H1 (cell line): ENCODE measurements at regions not wholly inside any gene's neighbourhood (a gene's known extent, or its start where the extent isn't known, plus 50 kb on each side); places are given as distances from the start of the nearest gene placed in this dataset.

Experiments
- BRCA1 ChIP-seq: IDR thresholded peaks from 2 replicates; pipeline ENCODE4 v1.6.1; 2012; ENCODE audit warnings: low read depth, low read length, improper control_type of control experiment
- JUN ChIP-seq: IDR thresholded peaks from 2 replicates; pipeline ENCODE4 v1.6.1; 2011; ENCODE audit warnings: low read depth, mild to moderate bottlenecking, improper control_type of control experiment, low read length
- KDM1A ChIP-seq: fragments of 200-600, 300-600 bp; sonication (generic); IDR thresholded peaks from 2 replicates; pipeline ENCODE4 v1.7.1; 2016; ENCODE audit warnings: mild to moderate bottlenecking, low read length, borderline replicate concordance
- POLR2A ChIP-seq, 2 experiments: IDR thresholded peaks; 1 replicate in 1 of 2; 2 replicates in 1 of 2; pipeline ENCODE4 v1.6.1; 2011; ENCODE audit warnings: low read depth in 2 of 2, low read length in 2 of 2, mild to moderate bottlenecking in 2 of 2; ENCODE audit errors: control extremely low read depth in 1 of 2
- RBBP5 ChIP-seq: IDR thresholded peaks from 2 replicates; pipeline ENCODE4 v1.7.1; 2012; ENCODE audit warnings: low read depth, mild to moderate bottlenecking, inconsistent platforms, low read length, moderate library complexity, borderline replicate concordance
- TF ChIP-seq, protein P1 (sequence below): IDR thresholded peaks from 2 replicates; pipeline ENCODE4 v1.6.1; 2012; ENCODE audit warnings: low read length, inconsistent platforms
- TF ChIP-seq, protein P2 (sequence below): fragments of 300-600 bp; sonication (generic); IDR thresholded peaks from 2 replicates; pipeline ENCODE4 v1.7.1; 2012; ENCODE audit warnings: low read length, moderate library complexity, mild to moderate bottlenecking, inconsistent platforms; ENCODE audit not compliant: insufficient replicate concordance

DNA sequence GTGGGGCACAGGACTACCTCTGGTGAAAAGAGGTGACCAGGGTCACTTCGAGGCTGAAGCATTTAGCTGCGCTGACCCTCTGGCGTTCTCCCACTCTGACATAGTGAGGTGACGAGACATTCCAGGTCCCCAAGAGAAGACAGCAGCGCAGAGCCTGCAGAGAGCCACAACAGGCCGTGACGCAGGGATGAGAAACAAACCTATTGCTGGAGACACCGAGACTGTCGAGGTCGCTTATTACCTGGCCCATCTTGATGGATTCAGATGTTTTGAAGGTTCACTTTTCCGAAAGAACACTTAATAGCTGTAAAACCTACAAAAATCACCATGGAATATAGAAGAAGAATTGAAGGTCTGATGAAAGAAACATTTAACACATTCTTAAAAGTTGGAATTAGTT, 466.3 kb downstream of the NR2F2 start (continued):
- no peak for TF ChIP-seq JUN
- TF ChIP-seq POLR2A (IDR thresholded peaks at IDR 0.05; ENCODE audit: control extremely low read depth in 1 of 2, low read depth in 2 of 2, low read length in 2 of 2), result no peak
- TF ChIP-seq, protein P1, sequence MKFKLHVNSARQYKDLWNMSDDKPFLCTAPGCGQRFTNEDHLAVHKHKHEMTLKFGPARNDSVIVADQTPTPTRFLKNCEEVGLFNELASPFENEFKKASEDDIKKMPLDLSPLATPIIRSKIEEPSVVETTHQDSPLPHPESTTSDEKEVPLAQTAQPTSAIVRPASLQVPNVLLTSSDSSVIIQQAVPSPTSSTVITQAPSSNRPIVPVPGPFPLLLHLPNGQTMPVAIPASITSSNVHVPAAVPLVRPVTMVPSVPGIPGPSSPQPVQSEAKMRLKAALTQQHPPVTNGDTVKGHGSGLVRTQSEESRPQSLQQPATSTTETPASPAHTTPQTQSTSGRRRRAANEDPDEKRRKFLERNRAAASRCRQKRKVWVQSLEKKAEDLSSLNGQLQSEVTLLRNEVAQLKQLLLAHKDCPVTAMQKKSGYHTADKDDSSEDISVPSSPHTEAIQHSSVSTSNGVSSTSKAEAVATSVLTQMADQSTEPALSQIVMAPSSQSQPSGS, result no peak
- TF ChIP-seq RBBP5, result no peak
- TF ChIP-seq BRCA1, result no peak
- TF ChIP-seq KDM1A, result no peak
- TF ChIP-seq, protein P2, sequence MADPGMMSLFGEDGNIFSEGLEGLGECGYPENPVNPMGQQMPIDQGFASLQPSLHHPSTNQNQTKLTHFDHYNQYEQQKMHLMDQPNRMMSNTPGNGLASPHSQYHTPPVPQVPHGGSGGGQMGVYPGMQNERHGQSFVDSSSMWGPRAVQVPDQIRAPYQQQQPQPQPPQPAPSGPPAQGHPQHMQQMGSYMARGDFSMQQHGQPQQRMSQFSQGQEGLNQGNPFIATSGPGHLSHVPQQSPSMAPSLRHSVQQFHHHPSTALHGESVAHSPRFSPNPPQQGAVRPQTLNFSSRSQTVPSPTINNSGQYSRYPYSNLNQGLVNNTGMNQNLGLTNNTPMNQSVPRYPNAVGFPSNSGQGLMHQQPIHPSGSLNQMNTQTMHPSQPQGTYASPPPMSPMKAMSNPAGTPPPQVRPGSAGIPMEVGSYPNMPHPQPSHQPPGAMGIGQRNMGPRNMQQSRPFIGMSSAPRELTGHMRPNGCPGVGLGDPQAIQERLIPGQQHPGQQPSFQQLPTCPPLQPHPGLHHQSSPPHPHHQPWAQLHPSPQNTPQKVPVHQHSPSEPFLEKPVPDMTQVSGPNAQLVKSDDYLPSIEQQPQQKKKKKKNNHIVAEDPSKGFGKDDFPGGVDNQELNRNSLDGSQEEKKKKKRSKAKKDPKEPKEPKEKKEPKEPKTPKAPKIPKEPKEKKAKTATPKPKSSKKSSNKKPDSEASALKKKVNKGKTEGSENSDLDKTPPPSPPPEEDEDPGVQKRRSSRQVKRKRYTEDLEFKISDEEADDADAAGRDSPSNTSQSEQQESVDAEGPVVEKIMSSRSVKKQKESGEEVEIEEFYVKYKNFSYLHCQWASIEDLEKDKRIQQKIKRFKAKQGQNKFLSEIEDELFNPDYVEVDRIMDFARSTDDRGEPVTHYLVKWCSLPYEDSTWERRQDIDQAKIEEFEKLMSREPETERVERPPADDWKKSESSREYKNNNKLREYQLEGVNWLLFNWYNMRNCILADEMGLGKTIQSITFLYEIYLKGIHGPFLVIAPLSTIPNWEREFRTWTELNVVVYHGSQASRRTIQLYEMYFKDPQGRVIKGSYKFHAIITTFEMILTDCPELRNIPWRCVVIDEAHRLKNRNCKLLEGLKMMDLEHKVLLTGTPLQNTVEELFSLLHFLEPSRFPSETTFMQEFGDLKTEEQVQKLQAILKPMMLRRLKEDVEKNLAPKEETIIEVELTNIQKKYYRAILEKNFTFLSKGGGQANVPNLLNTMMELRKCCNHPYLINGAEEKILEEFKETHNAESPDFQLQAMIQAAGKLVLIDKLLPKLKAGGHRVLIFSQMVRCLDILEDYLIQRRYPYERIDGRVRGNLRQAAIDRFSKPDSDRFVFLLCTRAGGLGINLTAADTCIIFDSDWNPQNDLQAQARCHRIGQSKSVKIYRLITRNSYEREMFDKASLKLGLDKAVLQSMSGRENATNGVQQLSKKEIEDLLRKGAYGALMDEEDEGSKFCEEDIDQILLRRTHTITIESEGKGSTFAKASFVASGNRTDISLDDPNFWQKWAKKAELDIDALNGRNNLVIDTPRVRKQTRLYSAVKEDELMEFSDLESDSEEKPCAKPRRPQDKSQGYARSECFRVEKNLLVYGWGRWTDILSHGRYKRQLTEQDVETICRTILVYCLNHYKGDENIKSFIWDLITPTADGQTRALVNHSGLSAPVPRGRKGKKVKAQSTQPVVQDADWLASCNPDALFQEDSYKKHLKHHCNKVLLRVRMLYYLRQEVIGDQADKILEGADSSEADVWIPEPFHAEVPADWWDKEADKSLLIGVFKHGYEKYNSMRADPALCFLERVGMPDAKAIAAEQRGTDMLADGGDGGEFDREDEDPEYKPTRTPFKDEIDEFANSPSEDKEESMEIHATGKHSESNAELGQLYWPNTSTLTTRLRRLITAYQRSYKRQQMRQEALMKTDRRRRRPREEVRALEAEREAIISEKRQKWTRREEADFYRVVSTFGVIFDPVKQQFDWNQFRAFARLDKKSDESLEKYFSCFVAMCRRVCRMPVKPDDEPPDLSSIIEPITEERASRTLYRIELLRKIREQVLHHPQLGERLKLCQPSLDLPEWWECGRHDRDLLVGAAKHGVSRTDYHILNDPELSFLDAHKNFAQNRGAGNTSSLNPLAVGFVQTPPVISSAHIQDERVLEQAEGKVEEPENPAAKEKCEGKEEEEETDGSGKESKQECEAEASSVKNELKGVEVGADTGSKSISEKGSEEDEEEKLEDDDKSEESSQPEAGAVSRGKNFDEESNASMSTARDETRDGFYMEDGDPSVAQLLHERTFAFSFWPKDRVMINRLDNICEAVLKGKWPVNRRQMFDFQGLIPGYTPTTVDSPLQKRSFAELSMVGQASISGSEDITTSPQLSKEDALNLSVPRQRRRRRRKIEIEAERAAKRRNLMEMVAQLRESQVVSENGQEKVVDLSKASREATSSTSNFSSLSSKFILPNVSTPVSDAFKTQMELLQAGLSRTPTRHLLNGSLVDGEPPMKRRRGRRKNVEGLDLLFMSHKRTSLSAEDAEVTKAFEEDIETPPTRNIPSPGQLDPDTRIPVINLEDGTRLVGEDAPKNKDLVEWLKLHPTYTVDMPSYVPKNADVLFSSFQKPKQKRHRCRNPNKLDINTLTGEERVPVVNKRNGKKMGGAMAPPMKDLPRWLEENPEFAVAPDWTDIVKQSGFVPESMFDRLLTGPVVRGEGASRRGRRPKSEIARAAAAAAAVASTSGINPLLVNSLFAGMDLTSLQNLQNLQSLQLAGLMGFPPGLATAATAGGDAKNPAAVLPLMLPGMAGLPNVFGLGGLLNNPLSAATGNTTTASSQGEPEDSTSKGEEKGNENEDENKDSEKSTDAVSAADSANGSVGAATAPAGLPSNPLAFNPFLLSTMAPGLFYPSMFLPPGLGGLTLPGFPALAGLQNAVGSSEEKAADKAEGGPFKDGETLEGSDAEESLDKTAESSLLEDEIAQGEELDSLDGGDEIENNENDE, result no peak
